Fibroblast of upper back skin (primary cell): ENCODE measurements at regions not wholly inside any gene's neighbourhood (a gene's known extent, or its start where the extent isn't known, plus 50 kb on each side); places are given as distances from the start of the nearest gene placed in this dataset.

Experiments
- DNase-seq: peaks from one replicate; pipeline ENCODE4 v3.0.0-alpha.2; 2013

DNA sequence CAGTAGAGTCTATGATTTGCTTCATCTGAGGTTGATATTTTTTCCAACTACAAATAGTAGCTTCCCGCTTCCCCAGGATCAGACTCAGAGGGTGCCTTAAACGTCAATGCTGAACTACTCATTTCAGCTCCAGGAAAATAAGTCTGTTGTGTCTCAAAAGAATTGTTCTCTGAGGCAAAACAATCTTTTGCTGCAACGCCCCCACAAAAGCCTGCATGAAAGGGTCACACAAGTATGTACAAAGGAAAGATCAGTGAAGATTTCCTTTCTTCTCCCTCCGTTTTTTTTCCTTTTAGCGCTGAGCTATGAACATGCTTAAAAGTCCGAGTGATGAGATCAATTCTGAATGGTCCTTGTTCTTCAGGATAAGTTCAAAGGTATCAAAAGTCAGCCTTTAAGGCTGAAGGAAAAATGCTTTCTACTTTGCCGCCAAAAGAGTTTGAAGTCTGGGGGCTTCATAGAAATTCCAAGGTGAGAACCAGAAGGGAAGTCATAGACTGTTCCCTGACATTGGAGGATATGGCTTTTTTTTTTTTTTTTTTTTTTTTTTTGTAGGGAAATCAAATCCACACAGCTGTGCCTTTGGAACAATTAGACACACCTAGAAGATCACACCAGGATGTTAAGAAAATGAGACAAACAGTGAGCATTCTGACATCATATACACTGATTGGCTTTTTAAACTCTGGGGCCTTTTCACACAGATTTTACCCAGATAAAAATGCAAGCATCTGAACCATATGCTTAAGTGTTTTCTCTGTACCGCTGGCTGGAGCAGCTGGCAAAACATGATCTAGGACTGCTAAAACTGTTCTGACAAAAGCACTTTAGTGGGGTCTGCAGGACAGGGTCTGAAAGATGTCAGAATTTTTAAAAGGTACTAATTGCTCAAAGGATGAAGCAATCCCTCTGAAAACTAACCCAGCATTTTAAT lies 329.3 kb downstream of the ENC1 start:
- no peak for DNase-seq

DNA sequence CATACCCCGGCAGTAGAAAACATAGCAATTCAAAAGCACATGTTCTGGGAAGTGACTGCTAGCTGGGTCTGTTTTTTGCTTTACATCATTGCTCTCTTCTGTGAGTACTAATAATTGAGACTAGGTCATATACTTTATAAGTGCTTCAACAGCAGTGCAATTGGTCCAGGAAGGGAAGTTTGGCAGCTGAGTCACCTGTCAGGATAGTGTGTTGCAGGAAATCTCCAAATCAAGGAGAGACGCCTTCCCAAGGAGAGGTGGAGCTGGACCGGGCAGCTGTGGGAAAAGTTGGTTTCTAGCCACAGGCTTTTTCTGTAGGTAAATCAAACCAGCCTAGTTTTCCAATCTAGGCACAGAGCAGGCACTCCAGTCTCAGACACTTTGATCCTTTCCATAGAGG lies 330.1 kb downstream of the ENC1 start:
- peak; percentile 56 for DNase-seq

DNA sequence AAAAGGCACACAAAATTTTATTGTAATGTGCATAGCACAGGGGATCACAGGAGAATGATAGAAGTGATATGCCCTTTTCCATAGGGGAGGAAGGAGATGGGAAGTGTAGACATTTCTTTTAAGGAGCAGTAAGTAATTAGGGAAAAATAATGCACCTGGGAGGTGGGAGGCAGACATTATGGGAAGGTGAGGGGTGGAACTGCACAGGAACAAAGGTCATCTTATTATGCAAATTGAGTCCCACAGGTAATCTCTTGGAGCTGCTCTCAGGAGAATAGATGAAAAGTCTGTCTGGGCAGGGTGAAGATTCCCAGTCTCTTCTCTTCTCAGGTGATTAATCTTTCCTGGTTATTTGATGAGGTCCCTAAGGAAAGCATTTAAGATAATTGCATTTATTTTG lies 331.5 kb downstream of the ENC1 start:
- no peak for DNase-seq

DNA sequence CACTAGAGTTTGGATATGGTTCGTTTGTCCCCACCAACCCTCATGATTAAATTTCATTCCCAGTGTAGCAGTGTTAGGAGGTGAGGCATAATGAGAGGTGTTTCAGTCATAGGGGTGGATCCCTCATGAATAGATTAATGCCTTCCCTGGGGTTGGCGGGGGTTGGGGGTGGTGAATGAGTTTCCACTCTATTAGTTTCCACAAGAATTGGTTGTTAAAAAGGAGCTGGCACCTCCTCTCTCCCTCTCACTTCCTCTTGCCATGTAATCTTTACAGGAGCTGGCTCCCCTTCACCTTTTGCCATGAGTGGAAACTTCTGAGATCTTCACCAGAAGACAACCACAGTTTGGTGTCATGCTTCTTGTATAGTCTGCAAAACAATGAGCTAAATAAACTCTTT lies 333.7 kb downstream of the ENC1 start:
- no peak for DNase-seq

DNA sequence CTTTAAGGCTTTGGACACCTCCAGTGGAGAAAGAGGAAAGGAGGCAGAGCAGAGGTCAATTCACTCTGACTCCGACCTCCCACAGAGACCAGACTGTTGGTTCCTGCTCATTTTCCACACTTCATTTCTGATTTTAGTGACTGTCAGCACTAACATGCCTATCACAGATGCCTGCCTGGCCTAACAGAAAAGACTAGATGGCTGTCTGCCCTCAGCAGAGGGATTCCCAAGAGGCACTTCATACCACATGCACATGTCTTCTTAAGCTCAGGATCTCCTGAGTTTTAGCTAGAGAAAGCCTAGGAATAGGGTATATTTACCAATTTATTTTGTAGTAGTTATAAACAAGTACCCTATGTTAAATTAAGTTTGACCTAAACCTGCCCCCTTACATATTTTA lies 336.0 kb downstream of the ENC1 start:
- DNase-seq: no peak

DNA sequence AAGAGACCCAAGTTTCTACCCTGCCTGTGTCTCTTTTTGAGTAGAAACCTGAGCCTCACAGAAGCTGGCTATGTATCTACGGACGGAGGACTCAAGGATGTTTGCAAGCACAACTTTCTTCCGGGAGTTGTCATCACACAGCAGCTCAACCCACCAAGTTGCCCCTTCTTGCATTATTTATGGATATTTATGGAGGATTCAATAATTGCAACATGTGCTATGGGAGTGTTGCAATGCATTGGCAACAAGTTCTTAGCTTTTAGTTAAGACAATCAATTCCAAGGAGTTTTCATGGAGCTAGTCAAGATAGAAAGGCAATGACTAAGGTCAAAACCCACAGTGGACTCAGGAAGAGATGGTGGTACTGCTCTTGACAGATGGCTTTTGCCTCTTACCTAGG lies 336.9 kb downstream of the ENC1 start:
- DNase-seq: no peak

DNA sequence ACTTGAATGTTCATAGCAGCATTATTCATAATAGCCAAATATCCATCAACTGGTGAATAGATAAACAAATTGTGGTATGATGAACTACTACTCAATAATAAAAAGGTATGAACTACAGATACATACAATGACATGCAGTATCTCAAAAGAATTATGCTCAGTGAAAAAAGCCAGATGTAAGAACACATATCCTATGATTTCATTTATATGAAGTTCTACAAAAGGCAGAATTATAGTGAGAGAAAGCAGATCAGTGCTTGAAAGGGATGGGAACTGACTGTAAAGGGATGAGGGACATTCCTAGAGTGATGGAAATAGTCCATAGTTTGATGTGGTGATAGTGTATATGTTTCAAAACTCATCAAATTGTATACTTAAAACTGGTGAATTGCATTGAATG lies 339.0 kb downstream of the ENC1 start:
- no peak for DNase-seq

DNA sequence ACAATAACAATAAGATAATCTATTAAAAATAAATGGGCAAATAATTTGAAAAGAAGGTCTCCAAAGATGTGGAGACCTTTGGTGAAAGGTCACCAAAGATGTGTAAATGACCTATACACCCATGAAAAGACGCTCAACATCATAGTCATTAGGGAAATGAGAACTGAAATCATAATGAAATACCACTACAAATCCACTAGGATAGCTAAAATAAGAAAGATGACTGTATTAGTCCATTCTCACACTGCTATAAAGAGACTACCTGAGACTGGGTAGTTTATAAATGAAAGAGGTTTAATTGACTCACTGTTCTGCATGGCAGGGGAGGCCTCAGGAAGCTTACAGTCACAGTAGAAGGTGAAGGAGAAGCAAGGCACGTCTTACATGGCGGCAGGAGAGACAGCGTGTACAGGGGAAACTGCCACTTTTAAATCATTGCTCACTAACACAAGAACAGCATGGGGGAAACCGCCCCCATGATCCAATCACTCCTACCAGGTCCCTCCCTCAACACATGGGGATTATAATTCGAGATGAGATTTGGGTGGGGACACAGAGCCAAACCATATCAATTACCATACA lies 339.6 kb downstream of the ENC1 start:
- DNase-seq: no peak

DNA sequence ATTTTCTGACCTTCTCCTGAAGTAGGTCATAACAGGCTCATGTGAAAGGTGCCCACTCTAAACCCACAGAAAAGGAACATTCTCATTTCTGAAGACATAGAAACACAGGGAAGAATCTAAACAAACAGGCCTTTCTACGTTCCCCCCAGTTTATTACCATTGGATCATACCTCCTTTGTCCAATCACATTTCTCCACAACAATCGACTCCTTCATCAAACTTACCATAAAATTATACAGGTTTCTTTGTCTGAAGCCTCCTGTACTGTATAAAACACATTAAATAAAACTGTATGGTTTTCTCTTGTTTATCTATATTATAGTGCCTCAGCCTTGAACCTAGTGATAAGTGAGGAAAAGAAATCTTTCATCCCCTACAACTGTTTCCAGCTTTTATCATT lies 340.7 kb downstream of the ENC1 start:
- no peak for DNase-seq

DNA sequence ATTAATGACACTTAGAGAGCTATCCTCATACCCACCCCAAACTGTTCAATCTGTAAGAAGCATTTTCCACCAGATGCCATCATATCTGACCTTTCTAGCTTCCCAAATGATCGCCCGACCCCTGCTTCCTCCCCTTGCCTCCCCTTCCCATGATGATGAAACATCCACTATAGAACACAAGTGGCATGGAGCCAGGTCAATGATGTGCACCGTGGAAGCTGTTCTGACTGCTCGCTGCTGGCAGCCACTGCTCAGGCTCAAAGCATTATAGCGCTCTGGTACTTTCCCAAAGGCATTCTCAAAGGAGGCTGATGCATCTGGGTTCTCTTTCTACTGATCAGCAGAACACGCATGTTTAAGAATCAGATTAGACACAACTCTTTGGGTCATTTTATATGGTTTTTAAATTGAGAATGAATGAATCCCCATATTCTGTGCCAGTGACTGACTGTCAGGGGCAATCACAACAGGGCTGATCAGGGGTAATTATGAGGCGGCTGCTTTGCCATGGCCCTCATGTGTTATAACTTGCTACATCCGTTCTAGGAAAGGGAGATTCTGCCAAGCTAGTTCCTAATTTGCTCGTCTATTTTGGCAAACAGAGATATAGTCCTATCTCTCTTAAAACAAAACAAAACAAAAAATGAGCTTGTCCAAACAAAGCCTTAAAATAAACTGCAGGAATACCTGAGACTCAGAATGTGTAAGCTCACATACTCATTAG lies 343.7 kb downstream of the ENC1 start:
- peak; percentile 61 for DNase-seq

DNA sequence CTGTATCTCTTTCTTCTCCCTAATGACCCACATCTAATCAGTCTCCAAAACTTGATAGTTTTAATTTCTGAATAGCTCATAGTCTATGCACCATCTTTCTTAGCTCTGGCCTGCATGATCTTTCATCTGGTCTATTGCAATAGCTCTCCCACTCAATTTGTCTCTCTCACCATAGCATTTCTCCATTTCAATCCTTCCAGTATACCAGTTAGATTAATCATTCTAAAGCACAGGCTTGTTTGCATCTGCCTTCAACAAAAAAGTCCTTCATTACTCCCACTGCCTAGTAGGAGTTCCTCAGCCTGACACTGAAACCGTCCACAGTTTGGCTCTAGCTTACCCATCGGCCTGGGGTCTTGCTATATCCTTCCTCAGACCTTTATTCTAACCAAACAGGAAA lies 344.9 kb downstream of the ENC1 start:
- no peak for DNase-seq

DNA sequence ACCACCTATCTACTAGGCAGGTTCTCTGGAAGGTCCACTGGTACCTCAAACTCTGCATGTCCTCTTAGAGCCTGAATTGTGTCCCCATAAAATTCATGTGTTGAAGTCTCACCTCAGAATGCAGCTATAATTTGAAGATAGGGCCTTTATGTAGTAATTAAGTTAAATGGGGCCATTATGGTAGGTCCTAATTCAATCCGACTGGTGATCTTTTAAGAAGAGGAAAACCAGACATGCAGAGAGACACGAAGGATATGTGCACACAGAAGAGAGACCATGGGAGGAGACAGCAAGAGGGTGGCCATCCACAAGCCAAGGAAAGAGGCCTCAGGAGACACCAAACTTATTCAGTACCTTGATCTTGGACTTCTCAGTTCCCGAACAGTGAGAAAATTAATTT lies 345.4 kb downstream of the ENC1 start:
- no peak for DNase-seq

DNA sequence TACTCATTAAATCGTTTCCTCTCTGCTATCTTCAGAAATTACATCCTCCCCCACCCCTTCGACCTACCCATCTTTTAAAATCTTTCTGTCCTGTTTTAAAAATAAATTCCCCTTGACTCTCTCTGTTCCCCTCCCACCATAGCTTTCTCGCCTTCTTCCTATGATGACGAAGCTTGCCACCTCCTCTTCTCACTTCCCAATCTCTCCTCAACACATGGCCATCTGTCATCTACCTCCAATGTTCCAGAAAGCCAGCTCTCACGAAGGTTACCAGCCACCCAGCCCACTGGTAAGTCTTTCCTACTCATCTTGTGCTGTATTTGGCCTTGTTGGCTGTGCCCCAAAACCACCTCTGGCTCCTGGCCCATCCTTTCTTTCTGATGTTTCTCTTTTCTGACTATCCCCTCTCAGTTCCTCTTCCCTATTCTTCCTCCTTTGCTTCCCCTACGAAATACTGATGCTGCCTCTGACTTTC lies 346.3 kb downstream of the ENC1 start:
- peak; percentile 47 for DNase-seq

DNA sequence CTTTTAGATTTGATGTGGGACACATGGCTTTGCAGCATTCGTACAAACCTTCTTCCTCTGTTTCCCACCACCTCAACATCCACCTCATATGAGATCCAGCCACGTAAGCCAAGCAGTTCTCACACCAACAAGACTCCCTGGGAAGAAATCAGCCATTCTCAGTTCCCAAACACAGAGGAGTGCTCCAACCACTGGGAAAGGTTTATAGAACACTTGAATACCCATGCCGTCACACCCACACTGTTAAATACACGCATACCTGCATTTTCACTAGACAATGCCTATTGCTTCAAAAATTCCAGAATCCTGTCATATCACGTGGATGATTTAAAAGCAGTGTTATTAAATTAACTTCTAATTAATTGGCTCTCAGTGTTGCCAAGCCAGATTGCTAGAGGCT lies 347.3 kb downstream of the ENC1 start:
- no peak for DNase-seq

DNA sequence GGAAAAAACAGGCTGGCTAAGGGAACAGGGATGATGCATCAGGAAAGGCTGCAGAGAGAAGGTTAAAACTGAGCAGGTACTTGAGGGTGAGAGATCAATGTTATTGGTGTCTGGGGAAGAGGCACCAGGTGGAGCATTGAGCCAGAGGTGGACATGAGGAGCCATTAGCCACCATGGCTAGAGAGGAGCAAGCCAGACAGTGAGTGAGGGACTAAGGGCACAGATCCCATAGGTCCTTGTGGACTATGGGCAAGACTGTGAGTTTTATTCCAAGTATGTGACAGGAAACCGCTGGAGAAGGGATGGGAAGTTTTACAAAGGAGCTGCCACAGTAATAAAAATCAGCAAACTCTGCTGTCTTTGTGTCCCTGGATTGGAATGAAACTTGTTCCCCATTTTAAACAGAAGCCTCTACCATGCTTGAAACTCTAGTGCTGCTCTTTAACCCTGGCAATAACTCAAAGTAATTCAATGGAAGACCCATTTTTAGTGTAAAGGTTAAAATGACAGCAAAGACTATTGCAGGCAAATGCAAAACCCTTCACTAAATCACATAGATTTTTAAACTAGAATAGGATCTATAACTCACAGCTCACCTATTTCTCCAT lies 349.8 kb downstream of the ENC1 start:
- DNase-seq: no peak

DNA sequence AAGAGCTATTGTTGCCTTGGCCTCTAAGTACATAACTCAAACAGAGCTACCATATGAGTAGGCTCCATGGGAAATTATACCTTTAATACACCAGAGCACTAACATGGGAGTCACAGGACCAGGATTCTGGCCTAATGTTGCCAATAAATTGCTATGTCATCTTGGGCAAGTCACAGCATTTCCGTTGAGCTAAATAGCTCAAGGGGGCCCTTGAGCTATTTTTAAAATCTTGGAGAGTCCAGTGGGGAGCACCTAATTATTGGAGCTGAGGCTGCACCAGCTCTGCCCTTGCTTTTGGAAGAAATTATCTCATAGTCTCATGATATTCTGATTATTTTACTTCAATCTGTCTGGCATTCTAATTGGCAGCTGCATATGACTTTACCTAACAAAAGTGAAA lies 350.8 kb downstream of the ENC1 start:
- no peak for DNase-seq

DNA sequence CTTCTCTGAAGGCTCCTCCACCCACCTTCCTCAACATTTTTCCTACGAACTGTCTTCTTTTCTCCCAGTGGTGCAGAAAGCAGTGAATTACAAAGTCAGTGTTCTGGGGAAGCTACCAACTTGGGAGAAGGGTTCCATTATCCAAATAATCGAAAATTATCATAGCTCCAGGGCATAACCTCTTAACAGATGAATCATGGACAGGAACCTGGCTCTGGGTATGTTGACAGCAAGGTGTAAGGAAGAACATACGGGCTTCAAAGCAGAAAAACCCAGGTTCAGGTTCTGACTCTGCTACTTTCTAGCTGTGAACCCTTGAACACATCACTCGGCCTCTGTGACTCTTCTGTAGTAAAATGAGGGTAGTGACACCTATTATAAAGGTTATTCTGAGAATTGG lies 351.3 kb downstream of the ENC1 start:
- DNase-seq: no peak

DNA sequence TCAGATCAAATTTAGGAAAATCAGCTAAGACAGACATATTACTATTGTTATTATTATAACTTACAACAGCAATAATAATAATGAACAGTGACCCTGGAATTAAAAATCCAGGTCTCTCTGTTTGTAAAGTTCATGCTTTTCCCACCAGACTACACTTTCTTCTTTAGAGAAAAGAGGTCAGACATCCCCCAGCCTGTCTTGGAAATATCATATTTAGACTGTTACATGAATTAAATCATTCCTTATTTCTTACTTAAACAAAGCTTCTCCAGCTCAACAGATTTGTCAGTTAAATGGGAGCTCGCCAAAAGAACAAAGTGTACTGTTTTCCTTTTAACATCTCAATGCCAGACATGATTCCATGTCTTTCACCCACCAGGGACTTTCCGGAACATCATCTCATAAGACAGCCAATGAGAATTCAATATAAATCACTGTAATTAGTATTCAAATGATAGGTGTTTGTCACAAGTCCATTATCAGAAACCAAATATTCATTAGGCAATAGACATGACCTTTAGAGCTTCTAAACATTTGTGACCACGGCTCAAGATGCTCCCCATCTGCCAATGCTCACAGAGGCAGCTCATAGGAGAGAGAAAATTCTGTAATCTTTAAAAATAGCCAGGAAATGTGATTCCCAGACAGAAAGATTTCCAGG lies 351.9 kb downstream of the ENC1 start:
- DNase-seq: peak; percentile 42

DNA sequence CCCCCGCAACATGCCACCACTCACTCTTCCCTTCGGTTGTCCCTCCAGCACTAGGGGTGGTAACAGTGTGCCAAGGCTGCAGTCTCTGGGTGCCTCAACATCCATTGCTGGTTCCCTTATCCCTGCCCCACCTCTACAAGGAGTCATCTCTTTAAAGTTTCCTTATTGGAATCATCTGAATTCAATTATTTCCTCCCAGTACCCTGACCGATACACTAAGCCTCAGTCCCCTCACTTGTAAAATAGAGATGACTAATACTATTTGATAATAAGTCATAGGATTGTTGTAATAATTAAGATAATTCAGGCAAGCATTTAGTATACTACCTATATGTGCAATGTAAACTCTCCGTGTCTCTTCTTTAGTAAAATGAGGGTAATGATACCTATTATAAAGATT lies 352.5 kb downstream of the ENC1 start:
- no peak for DNase-seq

DNA sequence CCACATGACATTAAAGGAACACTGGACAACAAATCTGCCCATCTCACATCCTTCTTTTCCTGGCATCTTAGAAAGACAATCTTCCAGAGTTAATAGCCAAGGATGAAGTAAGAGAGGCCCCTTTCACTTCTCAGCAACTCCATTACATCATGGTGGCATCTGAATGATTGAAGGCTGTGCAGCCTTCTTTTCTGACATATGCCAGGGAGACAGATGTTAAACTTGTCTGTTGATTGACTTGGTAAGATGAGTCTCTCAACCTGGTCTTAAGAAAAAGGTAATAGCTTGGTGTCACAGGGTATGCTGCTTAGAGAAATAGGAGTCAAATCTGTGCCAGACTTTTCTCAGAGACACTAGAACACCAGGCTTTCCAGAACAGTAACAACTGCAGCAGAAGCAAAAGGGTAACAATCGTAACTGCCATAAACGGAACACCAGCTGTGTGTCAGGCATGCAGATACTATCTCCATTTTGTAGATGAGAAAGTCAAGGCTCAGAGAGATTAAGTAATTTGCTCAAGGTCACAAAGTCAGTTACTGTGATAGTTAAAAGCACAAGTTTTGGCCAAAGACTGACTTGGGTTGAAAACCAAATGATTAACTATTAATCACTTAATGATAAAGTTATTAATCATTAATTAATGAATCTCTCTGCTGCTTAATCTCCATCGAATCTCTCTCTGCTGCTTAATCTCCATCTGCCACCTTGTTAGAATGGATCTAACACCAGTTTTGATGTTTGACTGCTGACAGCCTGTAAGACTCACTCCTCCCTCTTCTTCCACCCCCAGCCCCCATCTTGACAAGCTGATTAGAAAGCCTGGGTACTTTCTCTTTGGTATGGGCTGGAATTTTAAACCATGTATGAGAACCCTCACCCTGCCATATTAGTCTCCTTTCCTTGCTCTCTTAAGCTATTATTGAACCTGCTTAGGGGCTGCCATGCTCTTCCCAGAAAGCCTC lies 353.5 kb downstream of the ENC1 start:
- DNase-seq: no peak

DNA sequence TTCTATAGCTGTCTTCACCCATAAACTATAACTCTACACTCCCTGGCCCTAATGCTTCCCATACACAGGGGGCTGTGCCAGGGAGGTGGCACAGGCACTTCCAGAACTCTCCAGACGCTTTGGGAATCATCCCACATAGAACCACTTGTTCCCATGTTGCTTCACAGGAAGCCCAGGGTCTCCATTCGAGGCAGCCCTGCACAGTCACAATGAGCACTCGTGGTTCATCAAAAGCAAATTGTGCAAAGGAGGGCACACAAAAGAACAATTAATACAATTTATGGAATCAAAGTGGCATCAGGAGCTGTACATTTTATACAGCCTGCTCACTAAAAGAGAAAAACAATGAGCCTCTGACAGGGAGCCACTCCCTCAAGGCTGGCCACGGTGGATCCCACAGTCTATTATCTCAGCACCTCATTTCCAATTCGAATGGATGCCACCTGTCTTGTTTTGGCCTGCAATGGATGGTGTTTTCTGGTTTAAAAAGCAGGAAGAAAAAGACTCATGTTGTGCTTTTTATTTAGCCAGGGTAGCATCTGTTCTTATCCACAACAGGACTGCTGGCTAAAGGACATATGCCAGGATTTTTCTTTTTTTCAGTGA lies 354.8 kb downstream of the ENC1 start:
- no peak for DNase-seq
